ENCODE measurements at regions not wholly inside any gene's neighbourhood (a gene's known extent, or its start where the extent isn't known, plus 50 kb on each side); places are given as distances from the start of the nearest gene placed in this dataset.

GRCh38 chr20:59493926-59494325 lies 110.4 kb upstream of the PHACTR3 start:
- peaks cover 16% of the 10 kb centered on the region; the same call in 1 of the 2 replicates for H3K27me3 ChIP-seq (ENCODE audit: insufficient read depth, low read depth)
- no peak overlapping the region for H3K4me2 ChIP-seq

GRCh38 chr20:59495166-59495565 lies 109.2 kb upstream of the PHACTR3 start:
- H3K4me2 ChIP-seq = no peak overlapping the region
- no peak overlapping the region for H2AFZ ChIP-seq (ENCODE audit: low read depth)
- H4K20me1 ChIP-seq (ENCODE audit: insufficient read depth) = no peaks in the 10 kb centered on the region
- peaks cover 16% of the 10 kb centered on the region; the same call in 1 of the 2 replicates for H3K27me3 ChIP-seq (ENCODE audit: insufficient read depth, low read depth)
- H3K4me3 ChIP-seq (IDR thresholded peaks at IDR 0.05; ENCODE audit: insufficient read depth, low read depth, low read length) = no peak overlapping the region
- no peaks in the 10 kb centered on the region for H3K79me2 ChIP-seq (ENCODE audit: insufficient read depth, low read depth)
- no peaks in the 10 kb centered on the region for H3K4me1 ChIP-seq (ENCODE audit: low read depth, poor library complexity, severe bottlenecking)
- H3K27ac ChIP-seq = no peak overlapping the region
- no peak for TF ChIP-seq CTCF (conservative IDR thresholded peaks at IDR 0.05; ENCODE audit: low read depth, low read length)
- no peaks in the 10 kb centered on the region for H3K36me3 ChIP-seq (ENCODE audit: insufficient read depth)
- H3K9ac ChIP-seq = no peak overlapping the region

More at GRCh38 chr20:59493926-59494325, 110.4 kb upstream of the PHACTR3 start:
- H3K36me3 ChIP-seq (ENCODE audit: insufficient read depth) = no peaks in the 10 kb centered on the region
- H3K9ac ChIP-seq = no peak overlapping the region
- H4K20me1 ChIP-seq (ENCODE audit: insufficient read depth) = no peaks in the 10 kb centered on the region
- no peak for TF ChIP-seq CTCF (conservative IDR thresholded peaks at IDR 0.05; ENCODE audit: low read depth, low read length)
- no peak overlapping the region for H3K27ac ChIP-seq
- no peak overlapping the region for H2AFZ ChIP-seq (ENCODE audit: low read depth)
- H3K4me1 ChIP-seq (ENCODE audit: low read depth, poor library complexity, severe bottlenecking) = no peaks in the 10 kb centered on the region
- H3K79me2 ChIP-seq (ENCODE audit: insufficient read depth, low read depth) = no peaks in the 10 kb centered on the region
- no peak overlapping the region for H3K4me3 ChIP-seq (IDR thresholded peaks at IDR 0.05; ENCODE audit: insufficient read depth, low read depth, low read length)

- peak; percentile 92 for TF ChIP-seq CTCF (conservative IDR thresholded peaks at IDR 0.05; ENCODE audit: low read depth, low read length)
- Histone ChIP-seq H3K79me2 (ENCODE audit: insufficient read depth, low read depth) (no peaks in the 10 kb centered on the region), H2AFZ (ENCODE audit: low read depth) (peak overlapping the region; percentile 26; the same call in 1 of the 2 replicates), H3K27me3 (ENCODE audit: insufficient read depth, low read depth) (peaks cover 12% of the 10 kb centered on the region; the same call in 1 of the 2 replicates), H4K20me1 (ENCODE audit: insufficient read depth) (no peaks in the 10 kb centered on the region), H3K36me3 (ENCODE audit: insufficient read depth) (no peaks in the 10 kb centered on the region), H3K4me2 (no peak overlapping the region), H3K4me1 (ENCODE audit: low read depth, poor library complexity, severe bottlenecking) (no peaks in the 10 kb centered on the region), H3K4me3 (IDR thresholded peaks at IDR 0.05; ENCODE audit: insufficient read depth, low read depth, low read length) (no peak overlapping the region), H3K27ac (no peak overlapping the region), H3K9ac (no peak overlapping the region)
These were observed 108.3 kb upstream of the PHACTR3 start for GRCh38 chr20:59495894-59496510.

GRCh38 chr20:59498291-59498690 lies 106.0 kb upstream of the PHACTR3 start:
- H3K4me3 ChIP-seq (IDR thresholded peaks at IDR 0.05; ENCODE audit: insufficient read depth, low read depth, low read length) = no peak overlapping the region
- no peak overlapping the region for H2AFZ ChIP-seq (ENCODE audit: low read depth)
- H3K9ac ChIP-seq = no peak overlapping the region
- no peak overlapping the region for H3K4me2 ChIP-seq
- H3K36me3 ChIP-seq (ENCODE audit: insufficient read depth) = no peaks in the 10 kb centered on the region
- no peak for TF ChIP-seq CTCF (conservative IDR thresholded peaks at IDR 0.05; ENCODE audit: low read depth, low read length)
- H3K27me3 ChIP-seq (ENCODE audit: insufficient read depth, low read depth) = no peaks in the 10 kb centered on the region; the same call in 1 of the 2 replicates
- H4K20me1 ChIP-seq (ENCODE audit: insufficient read depth) = no peaks in the 10 kb centered on the region
- no peak overlapping the region for H3K27ac ChIP-seq
- no peaks in the 10 kb centered on the region for H3K4me1 ChIP-seq (ENCODE audit: low read depth, poor library complexity, severe bottlenecking)
- no peaks in the 10 kb centered on the region for H3K79me2 ChIP-seq (ENCODE audit: insufficient read depth, low read depth)

Measured in KMS-11 (cell line).